ENCODE measurements at regions not wholly inside any gene's neighbourhood (a gene's known extent, or its start where the extent isn't known, plus 50 kb on each side); places are given as distances from the start of the nearest gene placed in this dataset.
"Not testable (repeated sequence)": the region's sequence is repeated elsewhere in the genome, so short reads cannot be mapped to it uniquely, and the experiment has no call there.

DNA sequence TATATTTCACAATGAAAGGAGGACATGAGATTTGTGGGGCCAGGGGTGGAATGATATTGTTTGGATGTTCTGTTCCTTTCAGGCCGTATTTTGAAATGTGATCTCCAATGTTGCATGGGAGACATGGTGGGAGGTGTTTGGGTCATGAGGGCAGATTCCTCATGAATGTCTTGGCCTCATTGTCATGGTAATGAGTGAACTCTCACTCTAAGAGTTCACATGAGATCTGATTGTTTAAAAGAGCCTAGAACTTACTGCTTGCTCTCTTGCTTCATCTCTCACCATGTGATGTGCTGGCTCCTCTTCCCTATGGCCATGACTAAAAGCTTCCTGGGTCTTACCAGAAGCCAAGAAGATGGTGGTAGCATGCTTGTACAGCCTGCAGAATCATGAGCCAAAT, 1183.0 kb downstream of the TECRL start:
- no peak for FAIRE-seq

DNA sequence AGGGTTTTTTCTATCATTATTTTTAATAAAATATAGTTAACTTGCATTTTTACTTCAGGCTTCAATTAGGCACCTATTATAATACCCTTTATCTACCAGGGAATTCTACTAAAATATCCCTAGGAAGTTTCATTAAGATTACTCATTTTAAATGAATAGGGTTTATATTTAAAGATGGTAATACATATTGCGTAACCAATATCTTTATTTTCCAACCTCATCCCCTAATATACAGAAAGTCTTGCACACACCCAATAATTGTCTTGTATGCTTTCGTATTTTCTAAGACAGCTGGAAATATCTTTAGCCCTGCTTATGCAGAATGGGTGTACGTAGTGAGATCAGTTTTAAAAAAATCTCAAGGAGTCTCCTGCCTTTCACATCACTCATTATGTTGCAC, 1186.8 kb downstream of the TECRL start:
- no peak for FAIRE-seq

DNA sequence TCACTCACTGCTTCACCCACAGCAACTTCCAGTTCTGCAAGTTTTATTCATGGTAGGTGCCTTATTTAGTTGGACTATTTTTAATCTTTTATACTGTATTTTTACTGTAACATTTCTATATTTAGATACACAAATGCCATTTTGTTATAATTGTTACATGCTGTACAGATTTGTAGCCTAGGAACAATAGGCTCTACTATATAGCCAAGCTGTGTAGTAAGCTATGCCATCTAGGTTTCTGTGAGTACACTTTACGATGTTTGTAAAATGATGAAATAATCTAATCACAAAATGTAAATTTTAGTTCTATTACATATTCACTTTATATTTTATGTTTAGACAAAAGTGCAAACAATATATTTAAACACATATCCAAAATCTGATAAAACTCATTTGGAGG, 1187.8 kb downstream of the TECRL start:
- FAIRE-seq: no peak

DNA sequence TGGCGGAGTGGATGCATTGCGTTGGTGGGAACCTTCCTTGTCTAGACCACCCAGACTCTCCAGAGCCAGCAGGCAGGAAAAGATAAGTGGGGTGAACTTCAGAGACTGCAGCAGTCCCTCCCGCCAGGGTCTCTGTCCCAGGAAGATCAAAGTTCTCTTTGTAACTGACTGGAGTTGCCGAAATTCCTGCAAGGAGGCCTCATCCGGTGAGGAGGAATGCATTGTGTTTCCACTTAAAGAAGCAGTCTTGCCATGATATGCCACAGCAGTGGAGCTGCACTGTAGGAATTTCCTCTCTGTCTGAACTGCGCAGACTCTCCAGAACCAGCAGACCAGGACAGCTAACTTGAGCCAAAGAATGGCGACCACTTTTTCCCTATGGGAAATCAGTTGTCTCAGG, 1190.4 kb downstream of the TECRL start:
- no peak for FAIRE-seq

DNA sequence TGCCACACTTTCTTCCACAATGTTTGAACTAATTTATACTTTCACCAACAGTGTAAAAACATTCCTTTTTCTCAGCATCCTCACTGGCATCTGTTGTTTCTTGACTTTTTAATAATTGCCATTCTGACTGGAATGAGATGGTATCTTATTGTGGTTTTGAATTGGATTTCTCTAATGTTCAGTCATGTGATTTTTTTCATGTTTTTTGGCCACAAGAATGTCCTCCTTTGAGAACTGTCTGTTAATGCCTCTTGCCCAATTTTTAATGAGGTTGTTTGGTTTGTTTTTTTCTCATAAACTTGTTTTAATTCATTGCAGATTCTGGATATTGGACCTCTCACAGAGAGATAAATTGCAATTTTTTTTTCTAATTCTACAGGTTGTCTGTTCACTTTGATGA, 1195.2 kb downstream of the TECRL start:
- no peak for FAIRE-seq

DNA sequence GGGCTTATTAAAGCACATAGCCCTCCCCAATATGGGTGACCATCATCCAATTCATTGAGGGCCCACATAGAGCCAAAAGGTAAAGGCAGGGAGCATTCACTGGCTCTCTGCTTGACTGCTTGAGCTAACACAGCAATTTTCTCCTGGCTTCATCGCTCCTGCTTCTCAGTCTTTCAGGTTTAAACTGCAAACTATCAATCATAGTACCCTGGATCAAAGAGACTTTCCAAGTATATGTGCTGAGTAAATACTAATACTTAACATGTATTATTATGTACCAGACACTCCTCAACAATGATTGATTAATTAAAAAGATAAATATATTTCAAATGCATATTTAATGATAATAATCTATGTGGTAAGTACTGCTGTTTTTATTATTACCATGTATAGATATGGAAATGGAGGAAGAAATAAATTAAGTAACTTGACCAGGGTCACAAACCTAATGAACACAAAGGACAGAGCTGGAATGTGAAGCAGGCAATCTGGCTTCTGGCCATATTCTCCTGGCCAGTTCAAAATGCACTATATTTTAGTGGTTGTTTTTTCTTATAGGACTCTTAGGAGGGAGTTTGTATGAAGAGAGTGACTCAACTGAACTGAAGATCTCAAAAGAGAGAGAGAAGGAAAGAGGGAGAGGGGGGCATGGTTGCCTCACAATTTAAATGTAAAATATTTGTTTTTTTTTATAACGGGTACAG, 1197.3 kb downstream of the TECRL start:
- no peak for FAIRE-seq

DNA sequence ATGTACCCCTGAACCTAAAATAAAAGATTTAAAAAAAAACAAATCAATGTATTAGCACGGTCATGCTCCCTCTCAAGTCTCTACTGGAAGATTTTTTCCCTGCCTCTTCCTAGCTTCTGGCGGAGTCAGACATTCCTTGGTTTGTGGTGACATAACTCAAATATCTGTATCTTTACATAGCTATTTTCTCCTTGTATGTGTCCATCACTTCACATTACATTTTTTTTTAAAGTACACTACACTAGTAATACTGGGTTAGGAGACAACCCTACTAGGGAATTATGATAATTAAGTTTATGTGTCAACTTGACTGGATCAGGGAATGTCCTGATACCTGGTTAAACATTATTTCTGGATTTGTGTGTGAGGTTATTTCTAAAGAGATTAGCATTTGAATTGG, 1197.9 kb downstream of the TECRL start:
- FAIRE-seq: no peak

DNA sequence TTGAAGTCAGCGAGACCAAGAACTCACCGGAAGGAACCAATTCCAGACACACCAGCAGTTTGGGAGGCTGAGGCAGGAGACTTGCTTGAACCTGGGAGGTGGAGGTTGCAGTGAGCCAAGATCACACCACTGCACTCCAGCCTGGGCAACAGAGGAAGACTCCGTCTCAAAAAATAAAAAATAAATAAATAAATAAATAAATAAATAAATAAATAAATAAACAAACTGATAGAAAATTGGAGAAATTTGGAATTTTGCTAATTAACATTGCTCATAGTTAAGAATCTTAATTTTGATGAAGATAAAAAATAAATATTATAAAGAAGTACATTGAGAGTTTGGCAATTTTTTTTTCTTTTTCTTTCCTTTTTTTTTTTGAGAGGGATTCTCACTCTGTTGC, 1216.2 kb downstream of the TECRL start:
- FAIRE-seq: not testable (repeated sequence)

DNA sequence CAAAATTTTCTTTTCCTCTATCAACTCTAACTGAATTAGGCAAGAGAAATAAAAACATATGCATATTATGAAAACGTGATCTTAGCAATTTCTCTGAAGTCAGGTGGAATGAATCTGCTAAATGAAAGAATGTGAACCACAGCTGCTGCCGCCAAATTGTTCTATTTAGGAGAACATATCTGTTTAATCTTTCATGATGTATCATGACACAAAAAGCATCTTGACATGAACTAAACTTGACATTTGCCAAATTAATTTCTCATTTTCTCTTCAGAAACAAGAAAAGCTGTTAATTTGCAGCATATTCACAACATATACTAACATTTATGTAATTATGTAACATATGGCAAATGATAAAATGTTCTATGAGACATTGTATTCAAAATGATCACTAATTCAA, 1237.9 kb downstream of the TECRL start:
- no peak for FAIRE-seq

DNA sequence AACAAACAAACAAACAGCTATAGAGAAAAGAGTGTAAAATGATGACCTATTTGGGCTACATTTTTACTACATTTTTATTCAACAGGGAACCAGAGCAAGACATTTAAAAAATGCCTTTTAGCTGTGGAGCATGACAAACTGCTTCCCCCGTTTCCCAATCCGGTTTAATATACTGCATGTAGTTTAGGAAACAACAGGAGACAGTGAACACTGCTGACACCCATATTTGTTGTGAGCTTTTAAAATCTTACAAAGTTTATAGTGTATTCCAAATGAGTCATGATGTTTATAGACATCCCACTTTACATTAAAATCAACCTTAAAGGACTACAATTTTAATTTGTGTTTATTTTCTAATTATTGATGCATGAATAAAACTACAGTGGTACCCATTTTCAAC, 1238.3 kb downstream of the TECRL start:
- FAIRE-seq: no peak

DNA sequence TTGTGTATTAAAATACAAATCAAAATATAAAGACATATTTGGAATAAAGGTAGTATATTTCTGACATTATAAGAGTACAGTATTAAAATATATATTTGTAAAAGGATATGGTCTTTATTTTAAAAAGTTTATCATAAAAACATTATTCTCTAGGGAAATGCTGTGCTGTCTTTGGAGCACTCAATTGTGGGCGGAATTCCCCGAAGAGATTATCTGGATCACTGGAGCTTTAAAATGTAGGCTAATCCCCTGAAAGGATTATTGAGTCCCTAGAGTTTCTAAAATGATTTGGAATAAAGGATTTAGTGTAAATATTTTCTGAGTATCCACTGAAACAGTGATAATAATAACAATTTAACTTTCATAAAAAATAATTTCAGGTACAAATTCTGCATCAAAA, 1239.4 kb downstream of the TECRL start:
- FAIRE-seq: no peak

DNA sequence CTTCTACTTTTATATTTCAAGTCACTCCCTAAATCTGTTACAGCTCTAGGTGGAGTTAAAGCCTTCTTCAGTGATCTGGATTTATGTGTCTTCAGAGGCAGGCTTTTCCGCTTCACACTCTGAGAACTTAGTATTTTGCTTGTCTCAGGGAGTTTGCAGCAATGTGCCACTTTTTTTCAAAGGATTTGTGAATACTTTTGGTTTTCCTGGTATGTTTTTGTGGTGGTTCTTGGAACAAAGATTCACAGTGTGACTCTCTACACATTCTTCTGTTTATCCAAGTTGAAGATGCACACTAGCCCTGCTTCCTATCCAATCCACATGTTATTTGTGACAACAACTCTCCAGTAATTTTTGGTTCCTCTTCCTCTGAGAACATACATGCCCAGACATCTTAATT, 1253.7 kb downstream of the TECRL start:
- no peak for FAIRE-seq

DNA sequence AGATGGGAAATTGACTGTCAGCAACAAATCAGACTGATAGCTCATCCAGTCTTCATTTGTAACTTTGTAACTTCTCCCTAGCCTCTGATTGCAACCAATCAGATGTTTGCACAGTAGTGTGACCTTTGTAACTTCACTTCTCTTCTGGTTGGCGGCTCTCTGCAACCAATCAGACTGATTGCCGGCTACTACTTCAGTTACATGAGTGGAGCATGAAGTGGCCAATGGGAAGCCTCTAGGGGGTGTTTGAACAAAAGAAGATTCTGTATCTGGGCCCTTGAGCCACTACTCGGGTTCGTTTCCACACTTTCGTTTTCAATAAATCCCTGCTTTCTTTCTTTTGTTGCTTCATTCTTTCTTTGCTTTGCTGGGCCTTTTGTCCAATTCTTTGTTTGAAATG, 1285.8 kb downstream of the TECRL start:
- no peak for FAIRE-seq

DNA sequence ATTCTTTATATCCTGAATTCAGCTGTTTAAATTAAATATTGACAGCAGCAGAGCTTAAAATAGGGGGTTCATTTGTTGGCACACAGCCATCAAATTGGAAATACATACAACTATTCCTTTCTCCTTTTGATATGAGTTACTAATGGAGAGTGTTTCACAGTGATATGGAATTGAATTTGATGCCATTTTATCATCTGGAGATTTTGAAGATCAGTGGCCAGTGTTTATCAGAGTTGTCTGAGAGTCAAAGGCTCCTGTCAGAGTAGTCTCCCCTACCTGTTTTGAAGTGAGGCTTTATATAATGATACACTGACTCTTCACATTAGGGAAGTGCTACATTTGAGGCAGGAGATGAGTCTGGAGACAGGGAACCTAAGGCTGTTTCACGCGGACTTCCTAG, 1286.3 kb downstream of the TECRL start:
- no peak for FAIRE-seq

DNA sequence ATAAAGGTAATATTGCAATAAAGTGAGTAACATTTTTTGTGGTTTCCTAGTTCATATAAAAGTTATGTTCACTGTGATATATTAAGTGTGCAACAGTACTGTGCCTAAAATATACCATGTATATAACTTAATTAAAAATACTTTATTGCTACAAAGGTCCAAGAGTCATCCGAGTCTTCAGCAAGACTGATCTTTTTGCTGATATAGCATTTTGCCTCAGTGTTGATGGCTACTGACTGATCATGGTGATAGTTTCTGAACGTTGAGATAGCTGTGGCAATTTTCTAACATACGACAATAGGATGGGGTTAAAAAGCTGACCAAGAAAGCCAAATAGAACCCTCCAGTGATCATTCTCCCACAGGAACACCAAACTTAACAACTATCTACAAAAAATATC, 1302.7 kb downstream of the TECRL start:
- no peak for FAIRE-seq

DNA sequence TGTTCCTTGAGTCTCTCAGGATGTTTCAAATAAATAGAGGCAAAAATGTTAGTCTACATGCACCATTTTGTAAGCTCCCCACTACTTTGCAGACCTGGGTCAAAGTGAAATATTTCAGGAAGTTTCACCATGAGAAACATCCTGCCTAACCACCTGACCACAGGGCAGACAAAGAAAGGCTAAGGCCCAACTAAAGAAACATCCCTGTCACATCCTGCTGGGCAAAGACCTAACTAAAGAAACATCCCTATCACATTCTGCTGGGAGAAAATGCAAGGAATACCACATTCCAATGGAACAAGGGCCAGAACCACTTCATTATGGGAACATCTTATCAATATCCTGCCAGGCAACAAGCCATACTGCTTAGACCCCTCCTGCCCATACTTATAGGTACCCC, 1303.4 kb downstream of the TECRL start:
- no peak for FAIRE-seq

DNA sequence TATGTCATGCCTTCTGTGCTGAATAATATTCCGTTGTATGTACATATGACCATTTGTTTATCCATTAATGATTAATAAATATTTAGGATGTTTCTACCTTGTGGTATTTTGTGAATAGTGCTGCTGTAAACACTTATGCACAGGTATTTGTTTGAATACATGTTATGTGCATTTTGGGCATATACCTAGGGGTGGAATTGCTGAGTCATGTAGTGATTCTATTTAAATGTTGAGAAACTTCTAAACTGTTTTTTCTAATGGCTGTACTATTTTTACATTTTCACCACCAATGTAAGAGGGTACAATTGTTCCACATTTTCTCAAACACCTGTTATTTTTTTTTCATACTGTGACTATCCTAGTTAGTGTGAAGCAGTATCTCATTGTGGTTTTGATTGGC, 1318.6 kb downstream of the TECRL start:
- FAIRE-seq: no peak

DNA sequence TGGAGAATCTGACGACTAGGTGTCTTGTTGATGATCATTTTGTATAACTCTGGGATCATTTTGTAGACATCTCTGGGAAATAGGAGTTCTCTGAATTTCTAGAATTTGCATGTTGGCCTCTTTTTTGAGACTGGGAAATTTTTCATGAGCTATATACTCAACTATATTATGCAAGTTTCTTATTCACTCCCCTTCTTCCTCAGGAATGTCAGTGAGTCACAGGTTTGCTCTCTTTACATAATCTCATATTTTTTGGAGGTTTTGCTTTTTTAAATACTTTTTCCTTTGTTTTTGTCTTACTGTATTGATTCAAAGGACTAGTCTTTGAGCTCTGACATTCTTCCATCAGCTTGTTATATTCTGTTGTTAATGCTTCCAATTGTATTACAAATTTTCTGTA, 1324.2 kb downstream of the TECRL start:
- no peak for FAIRE-seq

DNA sequence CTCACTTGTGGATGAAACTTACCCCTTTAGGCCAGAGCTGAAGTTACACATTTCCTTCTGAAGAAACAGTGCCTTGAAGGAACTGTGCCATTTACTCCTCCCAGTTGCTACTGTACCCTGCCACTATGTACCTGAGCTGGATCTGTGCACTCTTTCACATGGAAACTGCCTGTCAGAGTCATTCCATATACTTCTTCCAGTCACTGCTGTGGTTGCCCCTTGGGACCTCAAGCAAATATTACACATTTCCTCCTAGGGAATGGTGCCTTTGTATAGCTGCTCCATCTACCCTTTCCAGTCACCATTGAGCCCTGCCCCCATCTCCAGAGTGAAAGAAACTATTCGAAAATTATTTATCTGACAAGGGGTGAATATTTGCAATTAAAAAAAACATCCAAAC, 1328.3 kb downstream of the TECRL start:
- FAIRE-seq: no peak

DNA sequence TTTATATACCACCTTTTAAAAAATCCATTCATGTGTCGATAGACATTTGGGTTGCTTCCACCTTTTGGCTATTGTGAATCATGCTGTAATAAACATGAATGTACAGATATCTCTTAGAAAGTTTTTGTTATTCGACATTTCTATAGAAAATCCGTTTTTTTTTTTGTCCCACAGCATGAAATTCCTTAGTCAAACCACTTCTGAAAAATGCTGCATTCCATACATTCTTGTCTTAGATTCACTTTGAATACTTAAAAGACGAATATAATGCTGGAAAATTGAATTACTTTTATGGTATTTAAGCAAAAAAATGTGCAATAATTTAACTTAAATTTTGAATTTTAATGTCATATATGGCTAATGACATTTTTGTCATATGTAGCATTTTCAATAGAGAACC, 1345.5 kb downstream of the TECRL start:
- no peak for FAIRE-seq

DNA sequence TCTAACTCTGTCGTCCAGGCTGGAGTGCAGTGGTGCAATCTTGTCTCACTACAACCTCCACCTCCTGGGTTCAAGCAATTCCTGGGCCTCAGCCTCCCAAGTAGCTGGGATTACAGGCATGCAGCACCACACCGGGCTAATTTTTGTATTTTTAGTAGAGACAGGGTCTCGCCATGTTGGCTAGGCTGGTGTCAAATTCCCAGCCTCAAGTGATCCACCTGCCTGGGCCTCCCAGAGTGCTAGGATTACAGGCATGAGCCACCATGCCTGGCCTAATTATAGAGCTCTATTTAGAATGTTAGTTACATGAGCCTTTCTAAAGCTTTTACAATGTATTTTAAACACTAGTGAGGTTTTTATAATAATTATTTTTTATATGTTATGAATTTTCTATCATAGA, 1346.4 kb downstream of the TECRL start:
- FAIRE-seq: not testable (repeated sequence)

DNA sequence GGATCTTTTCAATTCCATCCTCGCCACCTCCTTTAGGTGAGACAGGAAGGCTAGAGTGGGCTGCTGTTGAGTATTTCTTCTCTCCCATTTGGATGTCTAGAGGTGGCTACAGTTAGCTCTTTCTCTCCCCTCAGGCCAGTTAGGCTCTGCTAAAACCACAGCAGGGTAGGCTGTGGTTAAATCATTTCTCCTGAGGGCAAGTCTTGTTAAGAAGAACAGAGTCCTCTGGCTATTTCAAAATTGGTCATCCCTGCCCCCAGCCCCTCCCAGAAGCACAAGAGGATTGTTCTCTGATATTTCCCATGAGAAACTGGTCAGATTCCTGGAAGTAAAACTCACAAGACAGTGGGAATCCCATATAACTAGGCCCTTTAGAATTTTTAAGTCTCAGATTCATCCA, 1359.5 kb downstream of the TECRL start:
- no peak for FAIRE-seq

DNA sequence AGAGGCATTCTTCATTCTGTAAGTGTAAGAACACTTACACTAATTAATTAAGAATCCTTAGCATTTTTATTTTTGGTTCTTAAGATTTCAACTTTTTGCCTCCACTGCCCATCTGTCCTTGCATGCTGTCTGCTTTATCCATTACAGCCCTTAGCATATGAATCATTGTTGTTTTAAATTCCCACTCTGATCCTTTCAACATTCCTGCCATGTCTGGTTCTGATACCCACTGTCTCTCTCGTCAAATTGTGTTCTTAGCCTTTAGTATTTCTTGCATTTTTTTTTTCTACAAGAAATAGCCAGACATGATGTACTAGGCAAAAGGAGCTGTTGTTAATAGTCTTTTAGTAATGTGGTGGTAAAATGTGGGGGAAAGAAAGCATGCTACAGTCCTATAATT, 1360.0 kb downstream of the TECRL start:
- FAIRE-seq: no peak

DNA sequence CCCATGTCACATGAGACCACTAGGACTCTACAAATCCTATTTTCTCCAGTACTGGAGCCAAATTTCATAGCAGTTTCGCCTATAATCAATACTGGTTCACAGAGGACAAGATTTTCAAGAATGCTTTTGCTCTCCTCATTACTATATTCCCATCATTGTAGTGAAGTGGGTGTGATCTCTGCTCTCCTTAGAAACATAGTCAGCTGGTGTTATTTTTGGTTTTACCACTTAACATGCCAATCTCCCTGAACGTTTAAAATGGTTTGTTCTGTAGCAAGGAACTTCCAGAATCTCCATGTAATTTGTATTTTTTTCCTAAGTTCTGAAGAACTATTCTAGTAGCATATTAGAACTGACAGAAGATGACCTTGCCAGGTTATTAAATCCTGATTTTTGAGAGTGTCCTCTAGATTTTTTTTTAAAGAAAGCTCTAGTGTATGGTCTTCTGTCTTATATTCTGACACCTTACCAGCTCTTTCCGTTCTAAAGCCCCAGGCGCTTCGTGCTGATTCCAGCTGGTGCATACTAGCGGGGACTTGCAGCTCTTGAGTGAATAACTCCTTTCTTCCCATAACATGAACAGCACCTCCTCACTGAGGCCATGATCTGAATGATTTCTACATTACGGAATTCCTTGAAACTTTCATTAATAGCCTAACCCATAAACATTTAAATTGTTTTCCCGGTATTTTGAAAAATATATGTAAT, 1372.9 kb downstream of the TECRL start:
- FAIRE-seq: no peak

DNA sequence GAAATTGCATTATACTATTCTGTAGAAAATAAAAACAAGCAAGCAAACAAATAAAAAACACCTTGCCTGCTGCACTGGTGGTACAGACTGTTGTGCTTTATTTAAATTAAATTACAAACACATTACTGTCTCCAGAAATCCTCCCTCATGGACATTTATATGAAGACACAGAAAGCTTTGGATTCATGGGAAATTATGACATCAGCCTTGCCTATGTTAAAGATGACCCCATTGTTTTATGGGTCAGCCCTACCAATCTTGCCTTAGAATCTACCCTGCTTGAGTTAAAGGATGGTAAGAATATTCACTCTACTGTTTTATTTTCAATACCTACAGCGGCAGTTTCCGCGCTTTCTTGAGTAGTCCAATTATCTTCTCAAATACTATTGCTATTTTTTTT, 1379.9 kb downstream of the TECRL start:
- FAIRE-seq: no peak
